ENCODE measurements at regions not wholly inside any gene's neighbourhood (a gene's known extent, or its start where the extent isn't known, plus 50 kb on each side); places are given as distances from the start of the nearest gene placed in this dataset.

DNA sequence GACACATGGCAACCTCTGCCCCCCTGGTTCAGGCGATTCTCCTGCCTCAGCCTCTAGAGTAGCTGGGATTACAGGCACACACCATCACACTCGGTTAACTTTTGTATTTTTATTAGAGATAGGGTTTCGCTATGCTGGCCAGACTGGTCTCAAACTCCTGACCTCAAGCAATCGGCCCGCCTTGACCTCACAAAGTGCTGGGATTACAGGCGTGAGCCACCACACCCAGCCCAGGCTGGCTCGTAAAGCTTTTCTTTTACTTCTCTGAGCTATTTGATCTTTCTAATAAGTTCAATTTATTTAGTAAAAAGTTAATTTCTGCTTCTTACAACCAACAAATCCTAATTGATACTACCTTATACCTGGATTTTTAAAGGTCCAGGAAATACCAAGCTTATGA is 127.4 kb upstream of the KRR1 start:
- TF ChIP-seq, protein P1, sequence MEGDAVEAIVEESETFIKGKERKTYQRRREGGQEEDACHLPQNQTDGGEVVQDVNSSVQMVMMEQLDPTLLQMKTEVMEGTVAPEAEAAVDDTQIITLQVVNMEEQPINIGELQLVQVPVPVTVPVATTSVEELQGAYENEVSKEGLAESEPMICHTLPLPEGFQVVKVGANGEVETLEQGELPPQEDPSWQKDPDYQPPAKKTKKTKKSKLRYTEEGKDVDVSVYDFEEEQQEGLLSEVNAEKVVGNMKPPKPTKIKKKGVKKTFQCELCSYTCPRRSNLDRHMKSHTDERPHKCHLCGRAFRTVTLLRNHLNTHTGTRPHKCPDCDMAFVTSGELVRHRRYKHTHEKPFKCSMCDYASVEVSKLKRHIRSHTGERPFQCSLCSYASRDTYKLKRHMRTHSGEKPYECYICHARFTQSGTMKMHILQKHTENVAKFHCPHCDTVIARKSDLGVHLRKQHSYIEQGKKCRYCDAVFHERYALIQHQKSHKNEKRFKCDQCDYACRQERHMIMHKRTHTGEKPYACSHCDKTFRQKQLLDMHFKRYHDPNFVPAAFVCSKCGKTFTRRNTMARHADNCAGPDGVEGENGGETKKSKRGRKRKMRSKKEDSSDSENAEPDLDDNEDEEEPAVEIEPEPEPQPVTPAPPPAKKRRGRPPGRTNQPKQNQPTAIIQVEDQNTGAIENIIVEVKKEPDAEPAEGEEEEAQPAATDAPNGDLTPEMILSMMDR (IDR thresholded peaks at IDR 0.05; ENCODE audit: insufficient read depth, low read length), result no peak
- TF ChIP-seq POLR2AphosphoS5 (IDR thresholded peaks at IDR 0.05; ENCODE audit: low read depth), result no peak
- TF ChIP-seq, protein P2, sequence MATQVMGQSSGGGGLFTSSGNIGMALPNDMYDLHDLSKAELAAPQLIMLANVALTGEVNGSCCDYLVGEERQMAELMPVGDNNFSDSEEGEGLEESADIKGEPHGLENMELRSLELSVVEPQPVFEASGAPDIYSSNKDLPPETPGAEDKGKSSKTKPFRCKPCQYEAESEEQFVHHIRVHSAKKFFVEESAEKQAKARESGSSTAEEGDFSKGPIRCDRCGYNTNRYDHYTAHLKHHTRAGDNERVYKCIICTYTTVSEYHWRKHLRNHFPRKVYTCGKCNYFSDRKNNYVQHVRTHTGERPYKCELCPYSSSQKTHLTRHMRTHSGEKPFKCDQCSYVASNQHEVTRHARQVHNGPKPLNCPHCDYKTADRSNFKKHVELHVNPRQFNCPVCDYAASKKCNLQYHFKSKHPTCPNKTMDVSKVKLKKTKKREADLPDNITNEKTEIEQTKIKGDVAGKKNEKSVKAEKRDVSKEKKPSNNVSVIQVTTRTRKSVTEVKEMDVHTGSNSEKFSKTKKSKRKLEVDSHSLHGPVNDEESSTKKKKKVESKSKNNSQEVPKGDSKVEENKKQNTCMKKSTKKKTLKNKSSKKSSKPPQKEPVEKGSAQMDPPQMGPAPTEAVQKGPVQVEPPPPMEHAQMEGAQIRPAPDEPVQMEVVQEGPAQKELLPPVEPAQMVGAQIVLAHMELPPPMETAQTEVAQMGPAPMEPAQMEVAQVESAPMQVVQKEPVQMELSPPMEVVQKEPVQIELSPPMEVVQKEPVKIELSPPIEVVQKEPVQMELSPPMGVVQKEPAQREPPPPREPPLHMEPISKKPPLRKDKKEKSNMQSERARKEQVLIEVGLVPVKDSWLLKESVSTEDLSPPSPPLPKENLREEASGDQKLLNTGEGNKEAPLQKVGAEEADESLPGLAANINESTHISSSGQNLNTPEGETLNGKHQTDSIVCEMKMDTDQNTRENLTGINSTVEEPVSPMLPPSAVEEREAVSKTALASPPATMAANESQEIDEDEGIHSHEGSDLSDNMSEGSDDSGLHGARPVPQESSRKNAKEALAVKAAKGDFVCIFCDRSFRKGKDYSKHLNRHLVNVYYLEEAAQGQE (IDR thresholded peaks at IDR 0.05; ENCODE audit: insufficient replicate concordance, low read depth), result no peak
